DOHH2 (cell line): ENCODE measurements at regions not wholly inside any gene's neighbourhood (a gene's known extent, or its start where the extent isn't known, plus 50 kb on each side); places are given as distances from the start of the nearest gene placed in this dataset.

Experiments
- CTCF ChIP-seq: fragments of 200-600 bp; sonication (generic); IDR thresholded peaks from one replicate; pipeline ENCODE4 v1.5.1; 2014; ENCODE audit warnings: antibody characterized with exemption, mild to moderate bottlenecking, low read depth, low read length; ENCODE audit not compliant: poor library complexity, severe bottlenecking
- EZH2phosphoT487 ChIP-seq: fragments of 200-600 bp; sonication (generic); IDR thresholded peaks from 2 replicates; pipeline ENCODE4 v1.6.1; 2017; ENCODE audit warnings: borderline replicate concordance, mild to moderate bottlenecking, antibody characterized with exemption, low read length, moderate library complexity, mixed read lengths

- TF ChIP-seq CTCF (no peak), EZH2phosphoT487 (no peak)
These were observed 620.5 kb upstream of the GHITM start for GRCh38 chr10:83518779-83519178.
